Smooth muscle cell (in vitro differentiated cells): ENCODE measurements at regions not wholly inside any gene's neighbourhood (a gene's known extent, or its start where the extent isn't known, plus 50 kb on each side); places are given as distances from the start of the nearest gene placed in this dataset.

Source experiments
- DNase-seq: peaks from one replicate; lab custom pipeline; 2025; ENCODE audit not compliant: unreplicated experiment; lab: John Stamatoyannopoulos, UW
- H2AFZ ChIP-seq: fragments of 200-600 bp; sonication (generic); 2 replicates; pipeline ENCODE4 v1.6.0; 2016; ENCODE audit warnings: antibody characterized with exemption, low read depth, mild to moderate bottlenecking
- H3F3A ChIP-seq: fragments of 200-600 bp; sonication (generic); 2 replicates; pipeline ENCODE4 v1.6.0; 2017; ENCODE audit warnings: antibody characterized with exemption, low read depth
- H3K27ac ChIP-seq: fragments of 200-600 bp; sonication (generic); 2 replicates; pipeline ENCODE4 v1.5.1; 2016; ENCODE audit warnings: low read depth, mild to moderate bottlenecking
- H3K27me3 ChIP-seq: fragments of 200-600 bp; sonication (generic); 2 replicates; pipeline ENCODE4 v1.6.1; 2016; ENCODE audit warnings: low read depth, mild to moderate bottlenecking
- H3K36me3 ChIP-seq: fragments of 200-600 bp; sonication (generic); 2 replicates; pipeline ENCODE4 v1.5.1; 2016; ENCODE audit warnings: low read depth
- H3K4me1 ChIP-seq: fragments of 200-600 bp; sonication (generic); 2 replicates; pipeline ENCODE4 v1.5.1; 2016; ENCODE audit warnings: low read depth
- H3K4me2 ChIP-seq: fragments of 200-600 bp; sonication (generic); 2 replicates; pipeline ENCODE4 v1.6.0; 2016; ENCODE audit warnings: mild to moderate bottlenecking
- H3K4me3 ChIP-seq: fragments of 200-600 bp; sonication (generic); 2 replicates; pipeline ENCODE4 v1.5.1; 2016; ENCODE audit warnings: mild to moderate bottlenecking
- H3K79me2 ChIP-seq: fragments of 200-600 bp; sonication (generic); 2 replicates; pipeline ENCODE4 v1.6.0; 2016; ENCODE audit warnings: low read depth, mild to moderate bottlenecking
- H3K9ac ChIP-seq: fragments of 200-600 bp; sonication (generic); 2 replicates; pipeline ENCODE4 v1.6.0; 2016; ENCODE audit warnings: low read depth
- H3K9me3 ChIP-seq: fragments of 200-600 bp; sonication (generic); replicated peaks from 2 replicates; pipeline ENCODE4 v1.5.1; 2016; ENCODE audit warnings: low read depth
- H4K20me1 ChIP-seq: fragments of 200-600 bp; sonication (generic); 2 replicates; pipeline ENCODE4 v1.6.0; 2016; ENCODE audit warnings: low read depth
- CTCF ChIP-seq: fragments of 200-600 bp; sonication (generic); IDR thresholded peaks from 2 replicates; pipeline ENCODE4 v1.5.1; 2017; ENCODE audit warnings: borderline replicate concordance, mild to moderate bottlenecking, antibody characterized with exemption; ENCODE audit not compliant: insufficient read depth, poor library complexity, severe bottlenecking
- WGBS: methylation state at CpG from one replicate; pipeline ENCODE4 v1.1.7; 2016; ENCODE audit warnings: low lambda C conversion rate; 5-methylcytosine and 5-hydroxymethylcytosine counted together

- DNase-seq: no peak
- Histone ChIP-seq H3K79me2 (no peaks in the 10 kb centered on the region), H3F3A (peaks cover 6% of the 10 kb centered on the region), H4K20me1 (no peaks in the 10 kb centered on the region), H3K36me3 (no peaks in the 10 kb centered on the region), H3K27me3 (peaks cover 16% of the 10 kb centered on the region), H3K27ac (no peak overlapping the region), H2AFZ (no peak overlapping the region), H3K9me3 (no peaks in the 10 kb centered on the region), H3K4me3 (no peak overlapping the region), H3K4me2 (no peak overlapping the region), H3K4me1 (no peaks in the 10 kb centered on the region), H3K9ac (no peak overlapping the region)
- WGBS: 68% methylated on average over 3 of the region's 3 CpGs
- no peak for TF ChIP-seq CTCF
Measured at GRCh38 chr13:50612717-50613116, 230.8 kb downstream of the DLEU7 start.

- DNase-seq: no peak
Measured at GRCh38 chr13:50613356-50613831, 230.1 kb downstream of the DLEU7 start.

GRCh38 chr13:50615234-50615633 lies 228.3 kb downstream of the DLEU7 start:
- H3K36me3 ChIP-seq: no peaks in the 10 kb centered on the region
- H3K4me3 ChIP-seq: no peak overlapping the region
- WGBS: 85% methylated on average over 2 of the region's 2 CpGs
- H3K27me3 ChIP-seq: peaks cover 1% of the 10 kb centered on the region
- no peak overlapping the region for H2AFZ ChIP-seq
- no peaks in the 10 kb centered on the region for H4K20me1 ChIP-seq
- H3K9ac ChIP-seq: no peak overlapping the region
- no peaks in the 10 kb centered on the region for H3K4me1 ChIP-seq
- no peaks in the 10 kb centered on the region for H3K79me2 ChIP-seq
- no peak for TF ChIP-seq CTCF
- no peaks in the 10 kb centered on the region for H3K9me3 ChIP-seq
- no peak overlapping the region for H3K27ac ChIP-seq
- no peak overlapping the region for H3K4me2 ChIP-seq
- peaks cover 6% of the 10 kb centered on the region for H3F3A ChIP-seq
- no peak for DNase-seq

More at GRCh38 chr13:50613356-50613831, 230.1 kb downstream of the DLEU7 start:
- no peak overlapping the region for H3K27ac ChIP-seq
- no peaks in the 10 kb centered on the region for H3K79me2 ChIP-seq
- 76% methylated on average over 6 of the region's 6 CpGs for WGBS
- H2AFZ ChIP-seq: no peak overlapping the region
- H3F3A ChIP-seq: peaks cover 6% of the 10 kb centered on the region
- H3K4me3 ChIP-seq: no peak overlapping the region
- H3K9ac ChIP-seq: no peak overlapping the region
- H4K20me1 ChIP-seq: no peaks in the 10 kb centered on the region
- H3K4me2 ChIP-seq: no peak overlapping the region
- no peaks in the 10 kb centered on the region for H3K4me1 ChIP-seq
- peaks cover 16% of the 10 kb centered on the region for H3K27me3 ChIP-seq
- no peak for TF ChIP-seq CTCF
- no peaks in the 10 kb centered on the region for H3K9me3 ChIP-seq
- no peaks in the 10 kb centered on the region for H3K36me3 ChIP-seq

GRCh38 chr13:50616101-50616500 lies 227.4 kb downstream of the DLEU7 start:
- WGBS: 90% methylated on average over 2 of the region's 2 CpGs
- Histone ChIP-seq H4K20me1 (no peaks in the 10 kb centered on the region), H3K4me2 (no peak overlapping the region), H3K27ac (no peak overlapping the region), H3K36me3 (no peaks in the 10 kb centered on the region), H3K9me3 (no peaks in the 10 kb centered on the region), H2AFZ (no peak overlapping the region), H3K79me2 (no peaks in the 10 kb centered on the region), H3K9ac (no peak overlapping the region), H3K4me3 (no peak overlapping the region), H3F3A (peaks cover 6% of the 10 kb centered on the region), H3K27me3 (no peaks in the 10 kb centered on the region), H3K4me1 (no peaks in the 10 kb centered on the region)
- no peak for DNase-seq
- no peak for TF ChIP-seq CTCF
